GM19324 (cell line): ENCODE measurements at regions not wholly inside any gene's neighbourhood (a gene's known extent, or its start where the extent isn't known, plus 50 kb on each side); places are given as distances from the start of the nearest gene placed in this dataset.
"Not testable (repeated sequence)": the region's sequence is repeated elsewhere in the genome, so short reads cannot be mapped to it uniquely, and the experiment has no call there.

ENCODE experiments used
- ATAC-seq: cut with Tn5 transposase; IDR thresholded peaks from one replicate; pipeline ENCODE4 v1.9.1; 2021; ENCODE audit warnings: mild to moderate bottlenecking, moderate library complexity; ENCODE audit not compliant: unreplicated experiment, low FRiP score

- no peak for ATAC-seq
Measured at GRCh38 chr5:35561396-35561795, 56.3 kb upstream of the SPEF2 start.

DNA sequence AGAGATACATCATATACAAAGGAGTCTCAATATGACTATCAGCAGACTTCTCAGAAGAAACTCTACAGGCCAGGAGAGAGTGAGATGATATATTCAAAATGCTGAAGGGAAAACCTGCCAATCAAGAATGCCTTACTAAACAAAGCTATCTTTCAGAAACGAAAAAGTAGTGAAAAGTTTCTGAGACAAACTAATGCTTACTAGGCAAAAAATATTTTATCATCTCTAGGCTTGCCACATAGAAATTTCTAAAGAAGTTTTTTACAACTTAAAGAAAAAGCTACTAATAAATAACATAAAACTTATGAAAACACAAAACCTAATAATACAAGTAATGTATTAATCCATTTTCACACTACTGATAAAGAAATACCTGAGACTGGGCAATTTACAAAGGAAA, 59.9 kb upstream of the SPEF2 start:
- no peak for ATAC-seq

DNA sequence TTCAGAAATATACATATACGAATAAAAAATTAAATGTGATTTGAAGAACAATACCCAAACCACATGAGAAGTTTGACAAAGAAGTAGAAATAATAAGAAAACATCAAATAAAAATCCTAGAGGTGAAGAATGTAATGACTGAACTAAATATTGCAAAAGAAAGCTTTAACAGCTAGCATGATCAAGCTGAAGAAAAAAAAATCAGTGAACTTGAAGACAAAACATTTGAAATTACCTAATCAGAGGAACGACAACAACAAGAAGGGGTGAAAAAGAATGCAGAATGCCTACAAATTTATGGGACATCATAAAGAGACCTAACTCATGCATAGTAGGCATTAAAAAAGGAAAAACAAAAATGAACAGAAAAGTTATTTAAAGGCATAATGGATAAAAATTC, 60.5 kb upstream of the SPEF2 start:
- no peak for ATAC-seq

GRCh38 chr5:35554016-35554415, 63.6 kb upstream of the SPEF2 start:
- ATAC-seq: no peak

- no peak for ATAC-seq
Measured at GRCh38 chr5:35545190-35545589, 72.5 kb upstream of the SPEF2 start.

- no peak for ATAC-seq
Measured at GRCh38 chr5:35543408-35543807, 74.3 kb upstream of the SPEF2 start.

DNA sequence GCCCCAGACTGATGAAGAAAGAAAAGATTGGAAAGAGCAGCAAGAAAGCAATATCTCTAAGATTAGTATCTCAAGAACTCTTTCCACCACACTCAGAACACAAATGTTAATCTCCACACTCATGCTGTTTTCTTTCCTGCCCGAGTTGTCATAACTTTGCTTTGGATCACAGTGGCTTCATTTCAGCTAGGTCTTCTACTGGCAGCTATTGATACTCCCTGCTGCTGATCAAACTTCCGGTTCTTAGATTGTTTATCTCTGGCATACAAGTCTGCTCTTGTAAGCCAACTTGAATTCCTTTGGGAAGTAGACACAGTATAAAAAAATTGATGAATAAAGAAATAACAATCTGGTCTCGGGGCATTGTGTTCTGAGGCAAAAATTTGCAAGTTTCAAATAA, 77.7 kb upstream of the SPEF2 start:
- ATAC-seq: no peak

DNA sequence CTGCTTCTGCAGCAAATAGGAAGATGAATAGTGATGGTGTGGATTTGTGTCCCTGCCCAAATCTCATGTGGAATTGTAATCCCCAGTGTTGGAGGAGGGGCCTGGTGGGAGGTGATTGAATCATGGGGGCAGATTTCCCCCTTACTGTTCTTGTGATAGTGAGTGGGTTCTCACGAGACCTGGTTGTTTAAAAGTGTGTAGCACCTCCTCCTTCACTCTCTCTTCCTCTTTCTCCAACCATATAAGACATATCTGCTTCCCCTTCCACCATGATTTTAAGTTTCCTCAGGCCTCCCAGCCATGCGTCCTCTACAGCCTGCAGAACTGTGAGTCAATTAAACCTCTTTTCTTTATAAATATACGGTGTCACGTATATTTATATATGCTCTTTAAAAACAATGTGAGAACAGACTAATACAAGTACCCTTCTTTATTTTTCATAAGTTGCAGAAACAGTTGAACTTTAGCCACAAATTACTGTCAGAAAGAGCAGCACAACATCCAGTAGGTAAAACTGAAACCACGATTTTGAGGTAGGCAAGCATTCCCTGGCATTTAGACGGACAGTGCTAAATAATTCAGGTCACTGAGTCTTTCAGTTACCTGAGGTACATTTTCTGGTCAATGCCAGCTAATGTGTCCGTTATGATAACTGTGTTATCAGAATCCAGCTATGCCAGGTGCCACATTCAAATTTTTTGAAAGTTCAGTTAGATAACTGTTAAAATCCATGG, 79.3 kb upstream of the SPEF2 start:
- no peak for ATAC-seq

- ATAC-seq: no peak
Measured at GRCh38 chr5:35533156-35533555, 84.5 kb upstream of the SPEF2 start.

DNA sequence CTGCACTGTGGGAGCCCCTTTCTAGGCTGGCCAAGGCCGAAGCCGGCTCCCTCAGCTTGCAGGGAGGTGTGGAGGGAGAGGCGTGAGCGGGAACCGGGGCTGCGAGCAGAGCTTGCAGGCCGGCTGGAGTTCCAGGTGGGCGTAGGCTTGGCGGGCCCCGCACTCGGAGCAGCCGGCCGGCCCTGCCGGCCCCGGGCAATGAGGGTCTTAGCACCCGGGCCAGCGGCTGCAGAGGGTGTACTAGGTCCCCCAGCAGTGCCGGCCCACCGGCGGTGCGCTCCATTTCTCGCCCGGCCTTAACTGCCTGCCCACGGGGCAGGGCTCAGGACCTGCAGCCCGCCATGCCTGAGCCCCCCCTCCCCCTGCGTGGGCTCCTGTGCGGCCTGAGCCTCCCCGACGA, 86.1 kb upstream of the SPEF2 start:
- ATAC-seq: not testable (repeated sequence)

GRCh38 chr5:35518104-35518503, 99.6 kb upstream of the SPEF2 start:
- peak; percentile 100 for ATAC-seq

- no peak for ATAC-seq
Measured at GRCh38 chr5:35516271-35516670, 101.4 kb upstream of the SPEF2 start.

DNA sequence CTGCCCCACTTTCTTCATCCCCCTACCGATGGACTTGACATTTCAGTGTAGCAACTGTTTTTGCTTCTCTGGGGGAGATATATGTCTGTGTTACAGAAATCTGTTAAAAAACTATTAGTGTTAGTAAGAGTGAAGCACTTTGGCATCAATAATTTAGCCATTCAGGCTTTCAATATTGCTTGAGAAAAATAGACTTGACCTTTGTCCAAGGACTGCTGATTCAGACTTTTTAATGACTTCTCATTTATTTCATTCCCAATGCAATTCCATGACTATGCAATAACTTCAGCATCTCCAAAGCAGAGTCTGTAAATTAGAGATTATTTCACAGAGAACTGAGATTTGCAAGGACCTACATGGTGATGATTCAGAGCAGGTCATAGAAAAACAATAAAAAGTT, 104.1 kb upstream of the SPEF2 start:
- no peak for ATAC-seq

DNA sequence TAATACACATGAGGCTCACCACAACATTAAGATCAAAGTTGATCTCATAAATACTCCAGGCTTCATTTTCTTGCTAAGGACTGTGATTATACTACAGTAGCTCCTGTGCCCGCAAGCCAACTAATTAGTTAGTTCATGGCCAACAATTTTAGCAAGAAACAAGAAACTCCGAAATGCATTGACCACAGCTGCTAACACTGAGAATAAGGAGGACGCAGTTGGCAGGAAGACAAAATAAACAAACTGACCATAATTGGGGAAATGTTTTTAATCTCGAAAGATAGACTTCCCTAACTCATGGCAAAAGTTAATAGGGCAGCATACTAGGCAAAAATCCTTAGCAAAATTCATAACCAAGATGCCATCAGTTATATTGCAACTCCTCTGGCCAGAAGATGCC, 115.5 kb upstream of the SPEF2 start:
- no peak for ATAC-seq

- ATAC-seq: no peak
Measured at GRCh38 chr5:35488791-35489190, 128.9 kb upstream of the SPEF2 start.

GRCh38 chr5:35488055-35488454, 129.6 kb upstream of the SPEF2 start:
- no peak for ATAC-seq

DNA sequence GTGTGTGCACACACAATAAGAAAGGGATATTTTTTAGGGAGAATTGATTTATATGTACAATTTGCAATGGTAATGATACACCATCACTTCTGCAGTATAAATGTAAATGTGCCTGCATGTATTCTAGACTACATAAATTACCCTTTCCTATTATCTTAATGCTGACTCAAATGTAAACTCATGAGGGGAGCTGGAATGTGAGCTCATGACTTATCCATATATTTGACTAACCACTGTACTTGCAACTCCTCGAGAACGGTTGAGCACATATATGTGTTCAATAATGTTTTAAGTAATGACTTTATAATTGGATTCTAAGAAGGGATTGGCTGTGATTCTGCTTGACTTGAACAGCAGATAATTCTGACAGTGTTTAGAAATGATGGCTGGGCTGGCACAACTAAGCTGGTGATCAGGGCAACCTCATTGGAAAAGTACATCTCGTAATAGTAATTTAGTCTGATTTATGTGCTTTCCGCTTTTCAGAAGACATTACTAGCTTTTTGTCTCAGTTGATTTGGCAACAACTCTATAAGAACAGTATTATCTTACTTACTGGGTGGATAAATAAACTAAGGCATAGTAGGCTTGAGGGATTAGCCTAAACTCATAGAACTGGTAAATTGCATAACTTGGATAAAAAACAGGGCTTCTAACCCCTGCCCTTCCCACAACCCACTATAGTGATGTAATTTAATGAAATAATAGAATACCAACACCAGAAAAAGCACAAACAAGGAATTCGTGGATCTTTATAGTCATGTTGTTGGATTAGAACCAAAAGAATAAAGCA, 130.2 kb upstream of the SPEF2 start:
- no peak for ATAC-seq

- no peak for ATAC-seq
Measured at GRCh38 chr5:35485487-35485886, 132.2 kb upstream of the SPEF2 start.

GRCh38 chr5:35484241-35484640, 133.4 kb upstream of the SPEF2 start:
- ATAC-seq: no peak

DNA sequence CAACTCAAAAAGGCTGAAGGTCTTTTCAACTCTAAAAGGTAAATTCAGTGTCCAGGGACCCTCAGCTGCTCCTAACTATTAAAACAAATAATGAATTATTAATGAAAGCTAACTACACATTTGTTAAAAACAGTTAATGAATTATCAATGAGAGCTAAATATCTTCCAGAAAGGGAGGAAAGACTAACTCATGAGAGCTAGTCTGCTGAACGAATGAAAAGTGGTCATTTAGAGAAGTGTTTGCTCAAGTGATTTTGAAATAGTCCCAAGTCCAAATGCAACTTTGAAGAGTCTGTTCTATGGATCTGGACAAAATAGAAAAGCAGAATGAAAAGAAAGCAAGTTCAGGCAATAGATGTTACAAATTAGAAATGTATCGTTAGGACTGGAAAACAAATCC, 133.9 kb upstream of the SPEF2 start:
- ATAC-seq: no peak

DNA sequence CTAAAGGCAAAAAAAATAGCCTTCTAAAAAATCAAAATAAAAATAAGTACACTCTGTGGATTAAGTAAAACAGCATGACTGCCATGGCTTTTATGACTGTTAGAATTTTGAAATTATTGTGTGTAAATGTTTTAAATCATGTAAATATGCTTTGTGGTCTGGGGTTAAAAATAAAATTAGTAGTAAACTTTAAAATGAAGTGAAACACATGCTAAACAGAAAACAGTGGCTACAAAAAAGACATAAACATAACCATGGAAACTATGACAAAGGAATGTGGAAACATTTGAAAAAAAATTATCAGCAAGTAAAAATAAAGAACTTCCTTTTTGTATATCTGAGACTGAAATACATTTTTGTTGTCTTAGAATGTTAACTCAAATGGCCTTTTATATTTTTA, 134.5 kb upstream of the SPEF2 start:
- ATAC-seq: no peak

- no peak for ATAC-seq
Measured at GRCh38 chr5:35482167-35482755, 135.4 kb upstream of the SPEF2 start.
